Right cardiac atrium (tissue), 5 donors: ENCODE measurements at regions not wholly inside any gene's neighbourhood (a gene's known extent, or its start where the extent isn't known, plus 50 kb on each side); places are given as distances from the start of the nearest gene placed in this dataset.

Experiments
- ATAC-seq, 2 donors: fragments of 200-7000 bp; cut with Tn5 transposase; one replicate each; pipeline versions ENCODE4 v1.8.0 to v1.9.1; 2020; ENCODE audit warnings: moderate library complexity in 2 of 2, mild to moderate bottlenecking in 1 of 2
- DNase-seq, 3 donors: peaks; one replicate each; pipeline ENCODE4 v3.0.0-alpha.2; 2020
- H3K27ac ChIP-seq: one replicate; pipeline ENCODE4 v1.5.1; 2013; ENCODE audit warnings: mild to moderate bottlenecking, low read length, control low read depth, moderate library complexity
- H3K27me3 ChIP-seq: one replicate; pipeline ENCODE4 v1.6.1; 2013; ENCODE audit not compliant: control insufficient read depth, insufficient read depth
- H3K4me1 ChIP-seq: one replicate; pipeline ENCODE4 v1.6.1; 2013; ENCODE audit warnings: low read length; ENCODE audit not compliant: control insufficient read depth, insufficient read depth
- H3K4me3 ChIP-seq: one replicate; pipeline ENCODE4 v1.5.1; 2013; ENCODE audit warnings: low read length, control low read depth
- H3K9me3 ChIP-seq: one replicate; pipeline ENCODE4 v1.6.1; 2013; ENCODE audit warnings: low read length; ENCODE audit not compliant: control insufficient read depth
- WGBS: extraction: QIAGEN DNeasy Blood & Tissue Kit; methylation state at CpG from one replicate; pipeline ENCODE4 v1.1.7; 2013; 5-methylcytosine and 5-hydroxymethylcytosine counted together
- intact Hi-C, 4 donors: fragments of 100-400 bp; cut with DNase I; formaldehyde crosslinking; loops; one replicate each; pipeline versions ENCODE4 v1.11.0 to v1.14.0; 2022 to 2023
- donor health status: healthy with polysubstance abuse.
- donor health status: DM: no; HTN: yes; CAD: no.
- donor health status: DM: no; HTN: no; CAD: no.
- donor health status: DM: no; HTN: yes; CAD: no; lungs with severe emphysema.
- donor health status: DM: yes; HTN: yes; CAD: no.

- intact Hi-C loops: no loop called here
- H3K27ac ChIP-seq: no peak overlapping the region
- DNase-seq: no peak
- no peak for ATAC-seq
- no peaks in the 10 kb centered on the region for H3K9me3 ChIP-seq
- H3K4me1 ChIP-seq: no peaks in the 10 kb centered on the region
- no peaks in the 10 kb centered on the region for H3K27me3 ChIP-seq
- H3K4me3 ChIP-seq: no peak overlapping the region
- 76% methylated on average over 1 of the region's 1 CpG for WGBS
Measured at GRCh38 chr1:238648296-238648695, 738.1 kb upstream of the CHRM3 start.

- Histone ChIP-seq H3K9me3 (no peaks in the 10 kb centered on the region), H3K4me3 (no peak overlapping the region), H3K27me3 (no peaks in the 10 kb centered on the region), H3K27ac (no peak overlapping the region), H3K4me1 (no peaks in the 10 kb centered on the region)
- WGBS: 39% methylated on average over 3 of the region's 3 CpGs
- no peak for DNase-seq
- intact Hi-C loops: no loop called here
- no peak for ATAC-seq
Measured at GRCh38 chr1:238647877-238648276, 738.5 kb upstream of the CHRM3 start.

- ATAC-seq: no peak
- Histone ChIP-seq H3K27me3 (no peaks in the 10 kb centered on the region), H3K4me1 (no peaks in the 10 kb centered on the region), H3K27ac (no peak overlapping the region), H3K9me3 (no peaks in the 10 kb centered on the region), H3K4me3 (no peak overlapping the region)
- intact Hi-C loops: no loop called here
- DNase-seq: no peak
- 65% methylated on average over 4 of the region's 4 CpGs for WGBS
Measured at GRCh38 chr1:238642231-238642630, 744.1 kb upstream of the CHRM3 start.

GRCh38 chr1:238639861-238640260 is 746.5 kb upstream of the CHRM3 start:
- no peak overlapping the region for H3K27ac ChIP-seq
- H3K27me3 ChIP-seq: no peaks in the 10 kb centered on the region
- no peaks in the 10 kb centered on the region for H3K9me3 ChIP-seq
- intact Hi-C loops: no loop called here
- H3K4me1 ChIP-seq: no peaks in the 10 kb centered on the region
- H3K4me3 ChIP-seq: no peak overlapping the region
- ATAC-seq (no peak), DNase-seq (no peak)

- no peaks in the 10 kb centered on the region for H3K4me1 ChIP-seq
- intact Hi-C loops: no loop called here
- no peak for DNase-seq
- no peaks in the 10 kb centered on the region for H3K9me3 ChIP-seq
- H3K27me3 ChIP-seq: no peaks in the 10 kb centered on the region
- no peak overlapping the region for H3K27ac ChIP-seq
- ATAC-seq: no peak
- no peak overlapping the region for H3K4me3 ChIP-seq
- 55% methylated on average over 2 of the region's 2 CpGs for WGBS
Measured at GRCh38 chr1:238628110-238628509, 737.4 kb upstream of the ZP4 start.

- H3K4me3 ChIP-seq: no peak overlapping the region
- H3K27ac ChIP-seq: no peak overlapping the region
- ATAC-seq (no peak), DNase-seq (no peak)
- intact Hi-C loops: no loop called here
- no peaks in the 10 kb centered on the region for H3K4me1 ChIP-seq
- no peaks in the 10 kb centered on the region for H3K27me3 ChIP-seq
- 72% methylated on average over 4 of the region's 4 CpGs for WGBS
- H3K9me3 ChIP-seq: no peaks in the 10 kb centered on the region
Measured at GRCh38 chr1:238624776-238625175, 734.1 kb upstream of the ZP4 start.

GRCh38 chr1:238621405-238621804 is 730.7 kb upstream of the ZP4 start:
- Histone ChIP-seq H3K4me1 (no peaks in the 10 kb centered on the region), H3K4me3 (no peak overlapping the region), H3K9me3 (no peaks in the 10 kb centered on the region), H3K27me3 (no peaks in the 10 kb centered on the region), H3K27ac (no peak overlapping the region)
- intact Hi-C loops: no loop called here
- no peak for DNase-seq
- no peak for ATAC-seq
- 77% methylated on average over 1 of the region's 1 CpG for WGBS

- Histone ChIP-seq H3K4me3 (no peak overlapping the region), H3K27ac (no peak overlapping the region), H3K9me3 (no peaks in the 10 kb centered on the region), H3K27me3 (no peaks in the 10 kb centered on the region), H3K4me1 (no peaks in the 10 kb centered on the region)
- ATAC-seq (no peak), DNase-seq (no peak)
- intact Hi-C loops: no loop called here
Measured at GRCh38 chr1:238619652-238620051, 728.9 kb upstream of the ZP4 start.

GRCh38 chr1:238611406-238611805 is 720.7 kb upstream of the ZP4 start:
- H3K27ac ChIP-seq: no peak overlapping the region
- DNase-seq (no peak), ATAC-seq (no peak)
- intact Hi-C loops: no loop called here
- H3K4me3 ChIP-seq: no peak overlapping the region
- H3K27me3 ChIP-seq: no peaks in the 10 kb centered on the region
- no peaks in the 10 kb centered on the region for H3K9me3 ChIP-seq
- 75% methylated on average over 3 of the region's 3 CpGs for WGBS
- H3K4me1 ChIP-seq: no peaks in the 10 kb centered on the region

GRCh38 chr1:238608144-238608543 is 717.4 kb upstream of the ZP4 start:
- Histone ChIP-seq H3K4me3 (no peak overlapping the region), H3K27ac (no peak overlapping the region), H3K27me3 (no peaks in the 10 kb centered on the region), H3K4me1 (no peaks in the 10 kb centered on the region), H3K9me3 (no peaks in the 10 kb centered on the region)
- 77% methylated on average over 5 of the region's 5 CpGs for WGBS
- DNase-seq: no peak
- intact Hi-C loops: no loop called here
- ATAC-seq: no peak

- 76% methylated on average over 4 of the region's 4 CpGs for WGBS
- Histone ChIP-seq H3K9me3 (no peaks in the 10 kb centered on the region), H3K4me1 (no peaks in the 10 kb centered on the region), H3K4me3 (no peak overlapping the region), H3K27me3 (no peaks in the 10 kb centered on the region), H3K27ac (no peak overlapping the region)
- ATAC-seq (no peak), DNase-seq (no peak)
- intact Hi-C loops: no loop called here
Measured at GRCh38 chr1:238606896-238607295, 716.2 kb upstream of the ZP4 start.

- ATAC-seq: no peak
- H3K4me3 ChIP-seq: no peak overlapping the region
- H3K27me3 ChIP-seq: no peaks in the 10 kb centered on the region
- 80% methylated on average over 2 of the region's 2 CpGs for WGBS
- H3K4me1 ChIP-seq: no peaks in the 10 kb centered on the region
- DNase-seq: no peak
- no peak overlapping the region for H3K27ac ChIP-seq
- intact Hi-C loops: no loop called here
- H3K9me3 ChIP-seq: no peaks in the 10 kb centered on the region
Measured at GRCh38 chr1:238606457-238606856, 715.7 kb upstream of the ZP4 start.
